GM19395 (cell line): ENCODE measurements at regions not wholly inside any gene's neighbourhood (a gene's known extent, or its start where the extent isn't known, plus 50 kb on each side); places are given as distances from the start of the nearest gene placed in this dataset.

Experiments
- ATAC-seq: cut with Tn5 transposase; IDR thresholded peaks from one replicate; pipeline ENCODE4 v1.9.1; 2021; ENCODE audit warnings: mild to moderate bottlenecking, moderate library complexity; ENCODE audit not compliant: unreplicated experiment

DNA sequence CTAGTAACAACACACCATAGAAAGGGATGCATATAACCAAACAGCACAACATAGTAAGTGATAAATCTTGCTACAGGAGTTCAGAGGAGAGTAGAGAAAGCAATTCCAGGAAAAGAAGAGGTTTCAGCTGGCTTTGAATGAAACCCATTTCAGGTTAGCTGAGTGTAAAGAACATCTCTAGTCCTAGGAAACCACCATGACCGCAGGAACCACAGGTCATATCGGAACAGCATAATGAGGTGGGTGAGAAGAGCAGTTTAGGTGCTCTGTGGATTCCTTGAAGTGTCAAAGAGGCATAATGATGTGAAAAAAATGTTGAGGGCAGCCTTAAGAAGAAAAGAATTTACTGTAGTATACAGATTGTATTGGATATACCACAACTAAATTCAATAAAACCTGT is 507.5 kb downstream of the MTRR start:
- ATAC-seq, result no peak

- ATAC-seq, result no peak
These were observed 513.0 kb downstream of the MTRR start for GRCh38 chr5:8381972-8382371.

DNA sequence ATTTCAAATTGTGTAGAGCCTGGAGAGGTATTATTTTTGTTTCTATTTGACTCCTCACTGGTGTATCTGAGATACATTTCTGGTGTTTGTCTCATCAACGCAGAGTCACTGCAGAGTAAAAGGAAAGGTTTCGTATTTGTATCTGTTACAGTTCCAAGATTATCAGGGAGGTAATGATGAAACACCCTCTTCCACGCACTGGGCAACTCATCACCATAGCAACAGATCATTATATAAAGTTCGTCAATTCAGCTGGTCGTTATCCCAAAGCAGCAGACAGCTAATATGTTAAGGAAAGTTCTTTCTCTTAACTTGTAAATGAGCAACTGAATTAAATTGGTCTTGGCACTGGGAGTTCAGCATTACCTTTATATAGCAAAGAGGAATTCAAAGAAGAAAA is 513.5 kb downstream of the MTRR start:
- no peak for ATAC-seq

DNA sequence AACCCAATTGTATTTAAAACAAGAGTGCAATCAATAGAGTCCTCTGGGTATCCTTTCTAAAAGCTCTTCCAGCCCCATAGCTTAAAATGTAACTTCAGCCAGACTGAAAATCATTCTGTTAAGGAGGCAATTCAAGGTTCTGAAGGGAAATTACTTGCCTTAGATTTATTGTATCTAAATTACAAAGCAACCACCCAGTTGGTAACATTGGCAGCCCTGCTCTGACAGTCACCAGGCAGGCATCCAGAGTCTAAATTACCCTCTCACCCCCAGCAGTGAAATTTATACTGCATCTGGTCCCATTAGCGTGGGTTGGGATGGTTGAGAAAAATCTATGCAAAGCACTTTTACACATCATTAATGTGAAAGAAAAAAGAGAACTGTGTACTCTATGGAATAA is 514.7 kb downstream of the MTRR start:
- ATAC-seq, result no peak

DNA sequence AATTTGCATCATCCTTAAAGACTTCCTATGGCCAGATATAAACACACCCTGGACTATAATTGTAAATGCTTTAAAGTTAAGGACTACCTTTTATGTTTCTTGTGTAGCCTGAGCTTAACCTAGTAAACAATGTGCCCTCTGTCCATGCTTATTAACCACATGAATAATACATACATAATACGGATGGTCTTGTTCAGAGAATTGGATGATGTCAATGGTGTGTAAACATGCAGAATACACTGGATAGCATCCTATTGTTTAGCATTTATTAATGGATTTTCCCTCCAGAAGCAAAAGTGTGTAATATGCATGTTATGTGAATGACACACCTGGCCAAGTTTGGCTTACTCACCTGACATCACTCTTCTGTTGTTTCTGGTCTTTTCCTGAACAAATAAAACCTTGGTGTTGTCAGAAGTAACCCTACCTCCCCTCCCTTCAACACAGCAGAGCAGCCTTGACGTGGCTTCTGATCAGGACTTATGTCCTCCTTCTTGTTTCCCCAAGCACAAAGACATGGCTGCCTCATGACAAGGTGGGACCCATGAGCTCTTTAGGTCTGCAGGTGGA is 517.9 kb downstream of the MTRR start:
- ATAC-seq, result no peak

DNA sequence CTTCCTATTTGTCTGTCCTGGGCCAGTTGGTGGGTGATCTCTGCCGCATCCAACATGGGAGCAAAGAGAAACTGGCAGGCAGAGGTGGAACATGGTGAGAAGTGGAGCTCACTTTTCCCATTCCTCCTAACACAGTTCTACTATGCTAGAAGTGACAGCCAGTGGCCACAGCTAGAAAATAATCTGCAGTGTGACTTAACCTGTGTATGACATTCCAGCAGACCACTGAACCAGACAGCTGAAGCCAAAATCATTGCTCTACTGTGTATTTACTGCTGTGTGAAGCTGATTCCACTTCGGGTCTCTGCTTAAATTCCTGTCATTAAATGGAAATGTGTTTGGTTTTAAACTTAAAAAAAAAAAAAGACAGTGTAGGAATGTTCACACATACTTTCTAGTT is 523.0 kb downstream of the MTRR start:
- no peak for ATAC-seq

DNA sequence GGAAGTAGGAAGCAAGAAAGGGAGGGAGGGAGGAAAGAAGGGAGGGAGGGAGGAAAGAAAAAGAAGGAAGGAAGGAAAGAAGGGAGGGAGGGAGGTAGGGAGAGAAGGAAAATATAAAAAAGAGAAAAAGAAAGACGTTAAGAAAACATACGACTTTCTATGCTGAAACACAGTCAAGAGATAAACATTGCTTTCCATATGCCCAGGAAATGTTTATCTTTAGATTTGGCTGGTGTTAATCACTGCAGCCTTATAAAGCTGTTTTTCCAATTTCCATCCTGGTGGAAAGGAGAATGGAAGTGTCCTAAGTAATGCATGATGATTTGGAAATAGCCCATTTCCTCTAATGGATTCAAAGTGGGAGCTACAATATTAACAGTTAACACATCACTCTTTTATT is 524.3 kb downstream of the MTRR start:
- ATAC-seq, result no peak

DNA sequence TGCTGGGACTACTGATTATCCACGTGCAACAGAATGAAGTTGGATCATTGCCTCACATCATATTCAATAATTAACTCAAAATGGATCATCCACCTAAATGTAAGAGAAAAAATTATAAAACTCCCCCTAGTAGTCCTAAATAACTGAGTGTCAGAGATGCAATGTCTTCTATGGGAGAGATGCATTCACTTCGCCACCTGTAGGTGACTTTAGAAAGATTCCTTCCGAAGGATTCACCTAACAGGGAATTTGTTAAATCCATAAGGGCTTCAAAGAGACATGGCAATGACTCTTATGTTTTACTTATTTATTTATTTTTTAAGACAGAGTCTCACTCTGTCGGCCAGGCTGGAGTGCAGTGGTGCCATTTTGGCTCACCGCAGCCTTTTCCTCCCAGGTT is 526.0 kb downstream of the MTRR start:
- ATAC-seq, result no peak

- no peak for ATAC-seq
These were observed 527.3 kb downstream of the MTRR start for GRCh38 chr5:8396246-8396645.

DNA sequence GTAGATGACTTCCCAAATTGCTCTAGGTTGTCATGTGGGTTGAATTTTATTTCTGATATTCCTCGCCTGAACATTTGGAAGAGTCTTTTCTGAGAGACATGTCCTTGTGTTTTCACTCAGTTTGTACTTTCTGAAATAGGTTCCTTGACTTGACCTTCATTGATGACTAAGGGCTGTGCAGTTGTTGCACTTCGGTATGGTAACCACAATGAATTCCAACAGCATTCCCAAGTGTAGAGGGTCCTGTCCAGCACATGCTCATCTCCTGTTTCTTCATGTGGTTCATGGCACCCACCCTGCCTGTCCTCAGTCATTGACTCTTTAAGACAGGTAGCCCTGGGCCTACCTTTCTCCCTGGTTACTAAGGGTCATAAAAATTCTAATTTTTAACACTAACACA is 527.8 kb downstream of the MTRR start:
- no peak for ATAC-seq

- no peak for ATAC-seq
These were observed 530.5 kb downstream of the MTRR start for GRCh38 chr5:8399471-8399870.

DNA sequence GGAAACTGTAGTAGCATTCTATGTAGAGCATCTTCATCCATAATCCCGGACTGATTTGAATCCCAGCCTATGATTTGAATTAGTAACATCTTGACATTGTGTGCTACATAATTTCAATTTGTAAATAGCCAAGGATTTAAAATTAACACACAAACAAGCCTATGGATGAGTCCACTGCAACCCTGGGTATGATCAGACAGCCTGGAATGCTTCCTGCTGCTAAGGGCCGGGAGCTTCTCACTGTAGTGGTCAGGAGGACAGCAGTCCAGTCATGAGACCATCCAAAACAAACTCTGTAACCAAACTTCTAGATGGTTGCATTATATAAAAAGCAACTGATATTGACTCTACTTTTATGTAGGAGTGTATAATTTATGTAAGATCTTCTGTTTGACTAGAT is 539.3 kb downstream of the MTRR start:
- ATAC-seq, result no peak

- no peak for ATAC-seq
These were observed 541.7 kb downstream of the MTRR start for GRCh38 chr5:8410618-8411017.

- no peak for ATAC-seq
These were observed 545.0 kb downstream of the MTRR start for GRCh38 chr5:8413975-8414374.

GRCh38 chr5:8417316-8418048 is 548.5 kb downstream of the MTRR start:
- no peak for ATAC-seq

- ATAC-seq, result no peak
These were observed 549.1 kb downstream of the MTRR start for GRCh38 chr5:8418049-8418426.

GRCh38 chr5:8429778-8430758 is 561.1 kb downstream of the MTRR start:
- no peak for ATAC-seq

DNA sequence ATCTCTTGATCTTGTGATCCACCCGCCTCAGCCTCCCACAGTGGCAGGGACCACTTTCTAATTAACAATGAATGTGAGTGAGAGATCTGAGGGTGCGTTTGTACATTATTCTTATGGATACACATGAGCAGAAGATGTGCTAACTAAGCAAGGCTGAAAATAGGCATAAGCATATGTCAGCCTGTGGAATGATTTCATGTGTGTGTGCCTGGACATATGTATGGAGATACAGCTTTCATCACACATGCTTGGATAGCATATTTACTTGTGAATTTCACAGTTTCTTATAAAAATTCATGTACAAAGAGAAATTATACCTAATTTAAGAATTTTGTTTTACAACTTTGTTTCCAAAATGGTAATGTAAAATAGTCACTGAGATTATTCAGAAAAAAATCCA is 565.6 kb downstream of the MTRR start:
- no peak for ATAC-seq

GRCh38 chr5:8436924-8437323 is 568.0 kb downstream of the MTRR start:
- ATAC-seq, result no peak

DNA sequence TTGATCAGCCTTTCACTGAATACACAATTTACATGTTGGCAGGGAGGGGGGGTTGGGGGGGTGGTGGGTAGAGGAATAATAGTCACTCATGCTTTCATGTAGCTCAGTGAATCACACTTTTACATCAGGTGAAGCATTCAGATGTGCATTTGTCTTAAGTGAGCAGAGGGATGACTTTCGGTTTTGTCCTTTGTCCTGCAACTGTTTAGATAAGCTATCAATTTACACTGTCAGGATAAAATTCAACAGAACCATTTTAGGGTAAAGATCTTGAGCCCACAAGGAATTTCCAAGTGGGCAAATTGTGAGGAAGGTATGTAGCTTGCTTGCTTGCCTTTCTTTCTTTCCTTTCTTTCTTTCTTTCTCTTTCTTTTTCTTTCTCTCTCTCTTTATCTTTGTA is 576.2 kb downstream of the MTRR start:
- ATAC-seq, result no peak

DNA sequence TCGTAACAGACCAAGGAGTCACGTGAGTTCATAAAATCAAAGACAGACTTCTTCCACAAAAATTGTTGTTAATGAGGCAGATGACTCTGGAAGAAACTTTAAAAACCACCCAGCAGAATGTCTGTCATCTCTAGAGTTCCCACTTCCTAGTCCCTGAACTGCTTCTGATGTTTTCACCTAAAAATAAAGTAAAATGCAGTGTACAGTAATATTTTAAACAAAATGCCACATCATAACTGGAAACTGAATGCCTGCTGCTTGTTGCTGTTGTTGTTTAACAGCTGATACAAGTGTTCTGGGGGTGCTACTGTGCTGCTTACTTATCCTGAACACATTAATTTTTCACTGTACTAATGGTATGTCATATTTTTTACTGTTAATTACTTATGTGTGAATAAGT is 577.2 kb downstream of the MTRR start:
- ATAC-seq, result no peak

GRCh38 chr5:8456846-8457186 is 587.9 kb downstream of the MTRR start:
- no peak for ATAC-seq
